Stimulated activated CD8-positive, alpha-beta memory T cell treated with anti-CD3 and anti-CD28 coated beads, Interleukin-7, amount 100 ng/mL, for 48 hours (primary cell): ENCODE measurements at regions not wholly inside any gene's neighbourhood (a gene's known extent, or its start where the extent isn't known, plus 50 kb on each side); places are given as distances from the start of the nearest gene placed in this dataset.
A peak's percentile ranks its signal among the peaks of the same experiment; 100 is the strongest.
"Not testable (repeated sequence)": the region's sequence is repeated elsewhere in the genome, so short reads cannot be mapped to it uniquely, and the experiment has no call there.

Experiments
- DNase-seq, 2 donors: peaks; one replicate each; pipeline ENCODE4 v3.0.0-alpha.2; 2020; ENCODE audit warnings: low read depth in 1 of 2; ENCODE audit errors: extremely low read depth in 1 of 2

DNA sequence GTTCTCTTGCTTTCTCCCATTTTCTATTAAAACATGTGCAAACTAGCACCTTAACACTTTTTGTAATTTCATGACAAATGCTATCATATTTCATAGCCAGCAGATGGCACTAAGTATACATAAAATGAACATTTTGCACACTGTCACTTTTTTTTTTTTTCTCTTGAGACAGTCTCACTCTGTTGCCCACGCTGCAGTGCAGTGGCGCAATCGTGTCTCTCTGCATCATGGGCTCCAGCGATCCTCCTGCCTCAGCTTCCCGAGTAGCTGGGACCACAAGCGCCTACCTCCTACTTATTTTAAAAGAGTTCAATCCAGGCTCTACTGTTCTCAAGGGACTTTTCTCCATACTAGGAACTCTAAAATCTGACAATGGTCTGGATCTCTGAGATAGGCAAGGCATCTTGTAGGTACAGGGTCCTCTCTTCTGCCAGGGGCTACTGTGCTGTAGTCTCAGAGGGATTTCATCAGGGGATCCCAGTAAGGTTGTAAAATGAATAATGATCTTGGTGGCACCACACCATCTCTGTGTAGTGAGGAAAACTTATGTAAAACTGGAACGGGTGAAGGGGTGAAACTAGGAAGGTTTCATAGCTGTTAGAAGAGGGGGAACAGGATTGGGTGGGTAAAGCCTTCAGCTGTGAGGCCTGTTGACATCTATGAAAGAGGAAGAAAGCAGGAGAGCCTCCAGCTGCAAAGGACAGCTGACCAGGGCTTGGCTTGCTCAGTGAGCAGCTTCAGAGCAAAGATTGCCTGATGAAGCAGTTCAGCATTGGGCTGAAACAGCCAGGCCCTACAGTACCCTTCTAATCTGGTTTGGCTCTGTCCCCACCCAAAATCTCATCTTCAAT lies 196.9 kb downstream of the AVL9 start:
- peak in 1 of 2 donors; percentile 27 for DNase-seq

DNA sequence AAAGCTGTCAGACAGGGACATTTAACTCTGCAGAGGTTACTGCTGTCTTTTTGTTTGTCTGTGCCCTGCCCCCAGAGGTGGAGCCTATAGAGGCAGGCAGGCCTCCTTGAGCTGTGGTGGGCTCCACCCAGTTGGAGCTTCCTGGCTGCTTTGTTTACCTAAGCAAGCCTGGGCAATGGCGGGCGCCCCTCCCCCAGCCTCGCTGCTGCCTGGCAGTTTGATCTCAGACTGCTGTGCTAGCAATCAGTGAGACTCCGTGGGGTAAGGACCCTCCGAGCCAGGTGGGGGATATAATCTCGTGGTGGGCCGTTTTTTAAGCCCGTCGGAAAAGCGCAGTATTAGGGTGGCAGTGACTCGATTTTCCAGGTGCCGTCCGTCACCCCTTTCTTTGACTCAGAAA lies 192.8 kb downstream of the AVL9 start:
- not testable (repeated sequence) for DNase-seq

DNA sequence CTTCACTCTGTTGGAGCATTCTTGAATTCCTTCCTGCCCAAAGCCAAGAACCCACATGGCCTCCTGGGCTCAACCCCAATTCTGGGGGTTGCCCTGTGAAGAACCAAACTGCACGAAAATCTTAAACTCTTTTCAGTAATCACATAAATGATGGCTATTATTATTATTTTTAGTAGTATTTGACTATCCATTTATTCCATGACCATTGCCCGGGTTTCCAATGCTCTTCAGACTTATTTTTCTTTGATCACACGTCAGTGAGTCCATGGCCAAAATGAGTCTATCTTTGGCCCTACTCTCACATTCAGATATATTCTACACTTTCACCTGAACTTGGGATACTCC lies 185.9 kb downstream of the AVL9 start:
- no peak for DNase-seq

DNA sequence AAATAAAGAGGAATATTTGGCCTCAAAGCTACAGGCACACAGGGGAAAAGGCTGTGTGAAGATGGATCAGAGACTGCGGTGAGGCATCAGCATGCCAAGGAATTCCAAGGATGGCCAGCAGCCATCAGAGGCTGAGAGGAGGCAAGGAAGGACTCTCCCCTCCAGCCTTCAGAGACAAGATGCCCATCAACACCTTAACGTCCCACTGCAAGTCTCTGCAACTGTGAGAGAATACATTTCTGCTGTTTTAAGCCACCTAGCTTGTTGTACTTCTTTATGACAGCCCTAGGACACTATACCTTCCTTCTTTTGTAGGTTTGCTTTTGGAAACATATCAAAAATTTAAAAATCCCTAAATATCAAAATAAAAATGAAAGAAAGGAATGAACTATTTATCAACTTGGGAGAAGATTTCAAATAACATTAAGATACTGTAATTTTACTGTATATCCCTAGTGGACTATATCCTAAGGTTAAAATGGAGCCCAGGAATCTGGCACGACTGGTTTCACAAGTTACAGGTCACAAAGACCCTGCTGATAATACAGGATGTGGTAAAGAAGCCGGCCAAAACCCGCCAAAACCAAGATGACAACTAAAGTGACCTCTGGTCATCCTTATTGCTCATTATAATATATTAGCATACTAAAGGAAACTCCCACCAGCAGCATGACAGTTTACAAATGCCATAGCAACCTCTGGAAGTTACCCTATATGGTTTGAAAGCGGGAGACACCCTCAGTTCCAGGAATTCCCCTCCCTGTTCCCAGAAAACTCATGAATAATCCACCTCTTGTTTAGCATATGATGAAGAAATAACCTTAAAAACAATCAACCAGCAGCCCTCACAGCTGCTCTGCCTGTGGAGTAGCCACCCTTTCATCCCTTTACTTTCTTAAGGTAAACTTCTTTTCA lies 185.2 kb downstream of the AVL9 start:
- no peak for DNase-seq

DNA sequence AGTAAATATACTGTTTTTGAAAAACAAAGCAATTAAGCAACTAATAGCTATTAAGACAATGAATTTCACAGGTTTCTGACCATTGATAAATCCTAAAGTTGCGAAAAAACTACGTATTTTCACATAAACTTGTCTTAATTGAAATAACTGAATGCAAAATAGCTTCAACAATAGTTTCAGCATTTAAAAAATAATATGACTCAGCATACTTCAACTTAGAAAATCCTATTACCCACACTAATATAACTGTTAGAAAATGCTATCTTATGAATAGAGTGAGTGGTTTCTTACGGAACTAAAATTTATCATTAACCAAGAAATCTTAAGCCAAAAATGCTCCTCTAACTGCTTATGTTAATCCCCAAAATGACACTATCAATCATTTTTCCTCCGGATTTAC lies 183.9 kb downstream of the AVL9 start:
- no peak for DNase-seq

DNA sequence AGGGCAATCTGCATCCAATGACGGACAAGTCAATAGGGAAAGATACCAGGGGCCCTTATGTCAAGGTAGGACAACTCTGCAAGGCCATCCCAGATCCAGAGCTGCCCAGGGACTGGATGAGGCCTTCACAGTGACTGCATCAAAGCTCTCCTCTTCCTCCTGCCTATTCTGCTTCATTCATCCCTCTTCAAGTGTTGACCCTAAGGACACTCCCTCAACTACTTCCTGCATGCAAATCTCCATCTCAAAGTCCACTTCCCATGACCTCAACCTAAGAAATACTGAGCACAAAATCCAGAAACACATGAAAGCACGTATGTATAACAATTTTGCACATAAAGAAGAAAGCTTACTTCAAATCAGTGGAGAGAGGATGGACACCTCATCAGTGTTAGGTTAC lies 182.3 kb downstream of the AVL9 start:
- no peak for DNase-seq

DNA sequence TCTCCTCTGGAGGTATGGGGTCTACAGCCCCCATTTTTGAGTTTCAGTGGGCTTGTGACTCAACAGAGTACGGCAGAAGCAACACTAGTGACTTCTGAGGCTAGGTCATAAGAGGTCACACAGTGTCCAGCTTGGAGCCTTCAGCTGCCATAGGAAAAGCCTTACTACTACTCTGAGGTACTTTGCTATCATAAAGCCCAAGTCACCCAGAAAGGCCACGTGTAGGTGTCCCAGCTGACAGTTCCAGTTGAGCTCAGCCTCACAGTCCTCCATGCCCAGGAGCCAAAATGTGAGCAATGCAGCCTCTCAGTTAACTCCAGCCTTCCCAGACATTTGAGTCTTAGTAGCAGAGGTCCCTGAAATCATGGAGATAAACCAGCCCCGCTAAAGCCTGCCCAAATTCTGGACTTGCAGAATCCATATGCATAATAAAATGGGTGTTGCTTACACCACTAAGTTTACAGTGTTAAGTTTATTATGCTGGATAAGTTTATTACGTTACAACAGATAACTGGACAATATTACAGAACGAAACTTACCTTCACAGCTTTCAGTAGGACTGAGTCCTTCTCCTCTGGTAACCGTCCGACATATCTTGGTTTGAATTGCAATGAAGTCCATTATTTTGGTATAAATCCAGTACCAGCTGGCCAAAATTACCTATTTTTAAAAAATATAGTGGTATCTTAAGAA lies 181.1 kb downstream of the AVL9 start:
- no peak for DNase-seq

DNA sequence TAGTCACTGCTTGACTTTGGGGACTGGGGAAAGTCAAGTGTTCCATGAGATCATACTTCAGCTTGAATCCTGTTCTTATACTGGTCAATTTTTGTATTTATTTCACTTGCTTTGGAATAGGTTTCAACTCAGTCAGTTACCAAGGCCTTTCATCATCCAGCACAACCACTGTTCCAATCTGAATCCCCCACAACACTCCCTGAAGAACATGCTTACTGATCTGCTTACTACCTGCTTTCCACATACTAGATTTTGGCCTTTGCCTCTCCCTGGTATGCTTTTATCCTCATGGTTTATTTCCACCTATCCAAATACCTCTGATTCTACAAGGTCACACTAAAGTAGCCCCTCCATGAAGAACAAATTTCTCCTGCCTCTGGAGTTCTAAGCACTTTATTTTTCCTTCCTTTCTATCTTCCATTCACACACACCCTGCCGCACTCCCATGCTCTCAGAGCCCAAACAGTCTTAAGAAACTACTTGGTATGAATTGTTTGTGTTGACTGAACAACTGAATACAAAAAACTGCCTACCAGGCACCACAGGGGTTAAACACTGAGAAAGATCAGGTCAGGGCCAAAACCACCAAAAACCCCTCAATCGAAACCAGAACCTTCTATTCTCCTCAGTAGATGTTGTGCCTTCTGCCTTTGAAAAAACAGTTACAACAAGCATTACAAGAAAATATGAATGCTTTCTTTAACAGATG lies 178.1 kb downstream of the AVL9 start:
- DNase-seq = no peak

DNA sequence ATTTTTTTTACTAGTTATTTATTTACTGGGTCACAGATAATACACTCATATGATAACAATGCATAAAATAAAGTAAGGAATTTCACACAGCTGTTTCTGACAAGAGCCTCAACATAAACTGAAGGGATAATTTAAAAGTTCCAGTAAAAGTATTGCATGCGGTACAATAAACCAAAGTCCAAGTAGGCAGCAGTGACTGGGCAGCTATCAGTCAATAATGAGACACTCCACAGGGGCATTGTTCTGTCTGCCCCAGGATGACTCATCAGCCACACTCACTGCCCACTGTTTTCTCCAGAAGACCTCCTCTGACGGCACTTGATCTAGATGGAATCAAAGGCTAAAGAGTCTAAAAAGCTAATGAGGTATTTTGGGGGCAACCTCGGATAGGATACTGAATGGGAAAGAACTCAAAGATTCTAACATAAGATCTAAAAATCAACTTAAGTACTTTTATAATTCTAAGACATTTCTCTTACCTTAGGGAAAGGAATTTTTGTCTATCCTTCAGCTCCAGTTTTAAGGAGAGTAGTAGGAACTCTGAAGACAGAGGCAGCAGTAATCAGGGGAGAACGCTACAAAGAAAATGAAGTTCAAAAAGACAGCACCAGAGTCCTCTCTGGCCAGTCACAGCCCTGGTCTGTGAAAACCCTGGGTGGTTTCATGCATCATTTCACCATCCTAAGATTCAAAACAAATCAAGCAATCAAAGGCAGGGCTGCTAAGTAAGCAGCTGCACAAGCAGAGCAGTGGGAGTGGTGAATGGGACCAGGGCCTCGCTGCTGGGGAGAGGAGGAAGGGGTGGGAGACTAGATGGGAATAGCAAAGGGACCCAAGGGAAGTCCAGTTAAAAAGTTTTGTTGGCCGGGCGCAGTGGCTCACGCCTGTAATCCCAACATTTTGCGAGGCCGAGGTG lies 175.1 kb downstream of the AVL9 start:
- no peak for DNase-seq

DNA sequence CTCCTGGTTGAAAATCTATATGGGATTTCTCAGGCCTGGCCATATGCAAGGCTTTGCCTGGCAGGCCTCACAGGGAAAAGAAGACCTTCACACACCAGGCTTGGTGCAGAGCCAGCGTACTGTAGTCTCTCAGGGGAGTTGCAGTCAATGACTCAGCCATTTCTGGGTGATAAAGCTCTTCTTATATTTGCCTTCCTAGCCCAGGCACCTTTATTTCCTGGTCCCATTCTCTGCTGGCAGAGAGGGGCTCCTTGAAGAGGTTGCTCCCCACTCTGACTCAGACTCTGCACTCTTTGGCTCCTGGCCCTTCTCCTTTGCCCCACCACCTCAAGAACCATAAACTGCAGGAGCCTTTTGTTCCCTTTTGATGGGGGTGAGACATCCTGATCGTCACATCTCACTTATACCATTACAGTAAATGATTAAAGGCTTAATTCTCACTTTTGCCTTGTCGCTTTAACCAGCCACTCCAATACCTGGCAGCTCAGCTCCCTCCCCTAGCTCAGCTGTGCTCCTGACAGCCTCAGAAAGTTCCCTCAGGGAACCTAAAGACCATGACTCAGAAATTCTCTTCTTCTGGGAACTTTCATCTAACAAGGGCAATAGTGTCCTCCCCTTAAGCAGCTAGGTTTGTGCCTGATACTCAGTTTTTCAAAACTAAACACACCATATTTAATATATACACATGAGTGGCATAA lies 174.0 kb downstream of the AVL9 start:
- DNase-seq = not testable (repeated sequence)

DNA sequence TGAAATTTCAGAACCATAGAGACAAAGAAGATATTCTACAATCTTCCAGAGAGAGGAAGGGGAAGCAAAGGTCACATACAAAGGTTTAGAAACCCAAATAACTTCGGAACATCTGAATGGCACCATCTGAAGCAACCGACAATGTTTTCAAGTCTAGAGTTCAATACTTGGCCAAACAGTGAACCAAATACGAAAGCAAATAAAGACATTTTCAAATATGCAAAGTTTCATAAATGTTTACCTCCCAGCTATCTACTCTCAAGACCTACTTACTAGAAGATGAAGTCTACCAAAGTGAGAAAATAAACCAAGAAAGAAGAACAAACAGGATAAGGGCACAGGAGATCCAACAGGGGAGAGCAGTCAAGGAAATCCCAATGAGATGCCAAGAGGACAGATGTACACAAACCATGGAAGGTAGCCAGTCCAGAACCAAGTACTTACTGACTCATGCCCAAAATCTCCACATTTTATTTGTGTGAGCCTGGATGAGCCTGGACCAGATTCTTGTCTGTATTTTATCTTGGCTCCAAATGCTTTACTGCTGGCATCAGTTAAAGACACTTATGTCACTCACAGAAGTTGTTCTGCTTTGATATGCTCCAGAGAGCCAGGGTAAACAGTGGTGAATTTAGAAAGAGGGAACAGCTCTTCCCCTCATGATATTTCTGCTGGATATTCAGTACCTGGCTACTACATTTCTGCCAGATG lies 173.3 kb downstream of the AVL9 start:
- not testable (repeated sequence) for DNase-seq

DNA sequence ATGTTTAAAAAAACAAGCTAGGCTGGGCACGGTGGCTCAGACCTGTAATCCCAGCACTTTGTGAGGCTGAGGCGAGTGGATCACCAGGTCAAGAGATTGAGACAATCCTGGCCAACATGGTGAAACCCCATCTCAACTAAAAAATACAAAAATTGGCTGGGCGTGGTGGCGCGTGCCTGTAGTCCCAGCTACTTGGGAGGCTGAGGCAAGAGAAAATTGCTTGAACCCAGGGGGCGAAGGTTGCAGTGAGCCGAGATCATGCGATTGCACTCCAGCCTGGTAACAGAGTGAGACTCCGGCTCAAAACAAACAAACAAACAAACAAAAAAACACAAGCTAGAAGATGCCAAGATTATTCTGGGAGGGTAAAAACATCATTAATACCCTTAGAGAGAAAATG lies 172.3 kb downstream of the AVL9 start:
- not testable (repeated sequence) for DNase-seq

DNA sequence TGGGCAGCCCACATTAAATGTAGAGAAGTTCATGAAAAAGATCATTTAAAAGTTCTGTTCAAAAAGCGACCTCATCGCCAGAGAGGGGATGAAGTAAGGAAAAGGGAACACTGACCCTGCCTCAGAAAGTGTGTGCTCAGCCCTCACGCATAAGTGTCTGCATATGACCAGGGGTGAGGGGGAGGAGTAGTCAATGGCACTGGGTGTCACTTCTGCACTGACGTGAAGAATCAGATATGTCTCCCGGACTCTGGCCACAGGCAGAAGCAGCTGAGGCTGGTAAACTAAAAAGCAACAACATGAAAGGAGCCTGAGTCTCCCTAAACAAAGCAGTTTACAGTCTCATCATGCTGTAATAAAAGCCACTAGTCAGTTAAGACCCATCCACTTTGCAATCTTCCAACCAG lies 168.5 kb downstream of the AVL9 start:
- DNase-seq = not testable (repeated sequence)

DNA sequence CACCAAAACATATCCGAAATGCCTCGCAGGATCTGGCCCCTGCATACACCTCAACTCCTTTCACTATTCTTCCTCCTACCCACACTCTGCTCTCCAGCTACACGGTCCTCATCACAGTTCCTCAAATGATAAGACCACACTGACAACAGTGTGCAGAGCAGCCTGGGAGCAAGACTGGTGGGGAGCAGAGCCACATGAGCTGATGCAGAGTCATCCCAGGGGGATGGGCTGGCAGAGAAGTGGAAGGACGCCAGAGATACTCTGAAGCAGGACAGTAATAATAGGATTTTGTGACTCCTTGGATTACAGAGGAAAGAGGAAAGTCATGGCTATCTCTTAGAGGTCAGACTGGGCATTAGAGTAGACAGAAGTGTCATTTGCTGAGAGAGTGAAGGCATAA lies 167.2 kb downstream of the AVL9 start:
- not testable (repeated sequence) for DNase-seq

DNA sequence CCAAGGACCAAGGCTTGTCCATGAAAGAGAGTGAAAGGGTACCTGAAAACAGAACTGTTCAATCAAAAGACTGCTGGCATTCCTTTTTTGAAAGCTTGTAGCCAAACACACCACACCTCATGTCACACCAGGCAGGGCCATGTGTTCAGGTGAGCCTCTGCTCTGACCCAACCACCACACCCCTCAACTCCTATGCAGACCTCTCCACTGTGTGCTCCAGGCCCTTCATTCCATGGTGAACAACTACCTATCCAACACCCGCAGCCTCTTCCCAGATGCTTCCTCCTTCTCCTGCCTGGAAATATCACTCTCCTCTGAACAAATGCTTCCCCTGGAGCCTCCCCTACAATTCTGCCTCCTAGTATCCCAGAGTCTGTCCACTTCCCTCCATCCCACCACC lies 166.6 kb downstream of the AVL9 start:
- no peak for DNase-seq

DNA sequence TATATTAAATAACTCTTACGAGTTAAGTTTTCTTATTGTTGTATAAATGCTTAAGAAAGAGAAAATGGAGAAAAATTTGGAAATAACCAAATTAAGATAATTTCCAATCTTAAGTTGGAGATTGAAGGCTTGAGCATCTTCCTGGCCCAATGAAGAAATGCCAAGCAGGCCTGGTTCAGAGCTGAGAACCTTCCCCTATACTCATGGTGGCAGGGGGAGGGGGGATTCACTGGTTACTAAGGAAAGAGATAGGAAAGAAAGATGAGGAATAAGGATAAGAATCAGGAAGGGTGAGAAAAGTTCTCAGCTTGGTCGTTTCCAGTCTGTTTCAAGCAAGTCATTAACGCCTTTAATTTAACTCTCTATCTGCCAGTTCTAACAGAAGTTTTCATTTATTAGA lies 166.2 kb downstream of the AVL9 start:
- no peak for DNase-seq

DNA sequence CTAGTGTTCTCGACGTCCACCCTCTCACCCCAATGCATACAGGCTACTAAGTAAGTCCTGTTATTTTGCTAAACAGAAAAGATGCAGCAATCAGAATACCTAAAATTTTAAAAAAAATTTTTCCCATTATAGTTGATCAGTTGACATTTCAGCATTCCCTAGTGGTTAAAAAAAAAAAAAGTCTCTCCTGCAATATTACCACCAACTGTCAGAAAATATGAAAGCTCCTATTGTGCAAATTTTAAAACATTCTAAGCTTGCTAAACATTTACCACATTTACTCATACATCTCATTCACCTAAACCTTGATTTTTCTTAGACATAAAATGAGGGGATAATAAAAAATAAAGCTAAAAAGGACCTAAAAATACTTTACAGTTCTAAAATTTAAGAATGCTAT lies 165.6 kb downstream of the AVL9 start:
- DNase-seq = no peak

DNA sequence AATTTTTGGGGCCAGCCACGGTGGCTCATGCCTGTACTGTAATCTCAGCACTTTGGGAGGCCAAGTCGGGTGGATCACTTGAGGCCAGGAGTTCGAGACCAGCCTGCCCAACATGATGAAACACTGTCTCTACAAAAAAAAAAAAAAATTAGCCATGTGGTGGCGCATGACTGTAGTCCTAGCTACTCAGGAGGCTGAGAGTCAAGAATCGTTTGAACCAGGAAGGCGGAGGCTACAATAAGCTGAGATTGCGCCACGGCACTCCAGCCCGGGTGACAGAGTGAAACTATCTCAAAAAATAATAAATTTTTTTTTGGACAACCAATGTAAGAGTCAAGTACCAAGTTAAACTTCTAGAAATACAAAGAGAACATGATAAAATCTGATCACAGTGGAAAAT lies 164.6 kb downstream of the AVL9 start:
- no peak for DNase-seq

DNA sequence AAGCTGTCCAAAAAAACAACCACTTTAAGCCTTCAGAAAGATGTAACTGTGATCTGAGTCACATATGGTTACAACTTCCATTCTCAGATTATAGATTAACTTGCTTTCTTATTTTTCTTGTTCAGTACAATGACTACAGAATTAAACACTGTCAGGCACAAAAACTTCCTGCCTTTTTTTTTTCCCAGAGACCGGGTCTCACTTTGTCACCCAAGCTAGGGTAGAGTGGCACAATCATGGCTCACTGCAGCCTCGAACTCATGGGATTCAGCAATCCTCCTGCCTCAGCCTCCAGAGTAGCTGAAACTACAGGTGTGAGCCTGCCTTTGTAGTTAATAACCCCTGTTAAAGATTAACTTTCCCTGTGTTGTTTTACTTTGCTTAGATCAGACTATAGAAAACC lies 163.2 kb downstream of the AVL9 start:
- no peak for DNase-seq
